Activated T-helper 17 cell treated with anti-CD3 and anti-CD28 coated beads, Interleukin-2, amount 50 U/mL, for 72 hours (primary cell): ENCODE measurements at regions not wholly inside any gene's neighbourhood (a gene's known extent, or its start where the extent isn't known, plus 50 kb on each side); places are given as distances from the start of the nearest gene placed in this dataset.
A peak's percentile ranks its signal among the peaks of the same experiment; 100 is the strongest.

Experiments
- ATAC-seq: fragments of 150-1000 bp; cut with Tn5 transposase; replicated peaks from 2 replicates; pipeline ENCODE4 v1.10.0; 2021; ENCODE audit warnings: mild to moderate bottlenecking, moderate library complexity
- H3K27ac Mint-ChIP-seq: one replicate; pipeline ENCODE4 v1.8.0; 2022; ENCODE audit warnings: mixed read lengths
- H3K27me3 Mint-ChIP-seq: one replicate; pipeline ENCODE4 v1.8.0; 2022; ENCODE audit warnings: mixed read lengths
- H3K36me3 Mint-ChIP-seq: one replicate; pipeline ENCODE4 v1.8.0; 2022; ENCODE audit warnings: low read depth, mild to moderate bottlenecking, mixed read lengths
- H3K4me1 Mint-ChIP-seq: one replicate; pipeline ENCODE4 v1.8.0; 2022; ENCODE audit warnings: mixed read lengths
- H3K4me3 Mint-ChIP-seq: one replicate; pipeline ENCODE4 v1.8.0; 2022; ENCODE audit warnings: mild to moderate bottlenecking, mixed read lengths
- H3K9me3 Mint-ChIP-seq: one replicate; pipeline ENCODE4 v1.8.0; 2022; ENCODE audit warnings: mixed read lengths

DNA sequence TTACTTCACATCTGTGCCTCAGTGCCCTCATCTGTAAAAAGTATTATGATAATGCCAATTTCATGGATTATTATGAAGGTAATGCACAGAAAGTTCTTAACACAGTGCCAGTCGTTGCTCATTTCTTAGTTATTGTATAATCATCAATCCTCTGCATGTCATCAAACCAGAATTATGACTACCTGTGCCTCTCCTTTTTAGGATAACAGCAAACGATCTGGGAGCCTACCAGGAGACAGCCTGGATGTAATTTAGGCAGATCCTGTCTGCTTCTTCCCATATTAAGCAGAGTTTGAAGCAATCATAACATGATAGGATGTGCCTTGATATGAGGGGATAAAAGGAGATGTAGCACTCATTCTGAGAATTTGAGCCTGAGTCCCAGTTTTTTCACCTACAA is 177.4 kb upstream of the DPT start:
- Mint-ChIP-seq H3K36me3 (no peaks in the 10 kb centered on the region), H3K4me3 (no peak overlapping the region), H3K4me1 (no peaks in the 10 kb centered on the region), H3K27me3 (peaks cover 7% of the 10 kb centered on the region), H3K27ac (no peak overlapping the region), H3K9me3 (no peaks in the 10 kb centered on the region)
- ATAC-seq, result no peak

DNA sequence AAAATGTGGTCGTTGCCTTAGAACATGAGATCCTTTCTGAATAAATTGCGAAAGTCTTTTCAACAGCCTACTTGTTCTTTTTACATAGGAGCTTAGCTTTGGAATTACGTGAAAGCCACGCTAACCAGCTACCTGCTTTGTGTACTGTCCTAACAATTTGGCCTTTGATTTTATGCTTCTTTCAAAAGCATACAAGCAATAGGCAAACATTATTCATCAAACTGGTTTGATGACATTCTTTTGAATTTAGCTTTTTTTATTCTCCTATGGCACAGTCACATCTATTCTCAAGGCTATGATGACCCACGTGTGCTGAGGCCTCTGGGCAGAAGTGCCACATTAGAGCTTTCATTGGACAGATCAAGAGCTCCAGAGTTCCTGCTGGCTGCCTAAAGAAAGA is 178.0 kb upstream of the DPT start:
- no peak overlapping the region for H3K27ac Mint-ChIP-seq
- H3K9me3 Mint-ChIP-seq, result no peaks in the 10 kb centered on the region
- H3K4me1 Mint-ChIP-seq, result no peaks in the 10 kb centered on the region

DNA sequence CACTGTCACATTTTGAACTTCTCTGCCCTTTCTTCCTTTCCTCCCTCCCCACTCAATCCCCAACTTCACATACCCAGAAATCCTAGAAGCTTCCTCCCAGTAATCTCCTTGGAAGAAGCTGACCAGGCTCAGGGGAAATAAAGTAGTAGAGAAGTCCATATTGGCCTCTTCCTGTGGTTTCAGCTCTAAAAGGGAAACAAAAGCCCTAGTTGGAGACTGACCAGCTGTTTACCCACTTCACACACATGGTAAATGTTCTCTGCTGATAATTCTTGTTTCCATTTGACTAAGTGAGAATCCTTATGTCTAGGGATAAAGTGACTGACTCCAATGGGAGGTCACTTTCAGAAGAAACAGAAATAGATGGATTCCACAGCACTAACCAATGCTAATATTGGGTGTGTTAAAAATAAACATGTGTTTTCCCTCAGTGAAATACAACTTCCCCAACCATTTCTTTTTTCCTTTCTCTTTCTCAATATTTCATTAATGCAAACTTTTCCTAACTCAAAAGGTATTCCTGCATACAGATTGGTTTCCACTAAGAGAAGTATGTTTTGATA is 178.9 kb upstream of the DPT start:
- Mint-ChIP-seq H3K4me3 (no peak overlapping the region), H3K9me3 (no peaks in the 10 kb centered on the region), H3K27ac (no peak overlapping the region), H3K36me3 (no peaks in the 10 kb centered on the region), H3K4me1 (no peaks in the 10 kb centered on the region), H3K27me3 (peaks cover 3% of the 10 kb centered on the region)
- ATAC-seq, result no peak

More for the DNA sequence above, 178.0 kb upstream of the DPT start:
- peaks cover 3% of the 10 kb centered on the region for H3K27me3 Mint-ChIP-seq
- no peak for ATAC-seq
- H3K4me3 Mint-ChIP-seq, result no peak overlapping the region
- no peaks in the 10 kb centered on the region for H3K36me3 Mint-ChIP-seq

DNA sequence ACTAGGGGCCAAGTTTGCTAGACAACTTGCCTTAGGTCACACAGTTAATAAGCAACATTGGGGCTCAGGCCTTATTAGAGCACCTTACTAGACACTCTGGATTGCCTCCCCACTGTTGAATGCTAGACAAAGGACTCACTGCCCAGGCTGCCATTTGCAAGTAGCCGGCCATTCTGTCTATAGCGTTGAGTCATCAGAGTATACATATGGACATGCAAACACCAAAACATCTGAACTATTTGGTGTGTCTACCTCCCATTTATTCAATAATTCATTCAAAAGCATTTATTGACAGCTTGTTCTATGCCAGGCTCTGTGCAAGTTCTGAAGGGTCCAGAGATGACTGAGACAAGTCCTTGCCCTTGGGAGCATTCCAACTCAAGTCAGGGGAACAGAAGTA is 181.4 kb upstream of the DPT start:
- no peaks in the 10 kb centered on the region for H3K9me3 Mint-ChIP-seq
- H3K4me1 Mint-ChIP-seq, result no peaks in the 10 kb centered on the region
- H3K4me3 Mint-ChIP-seq, result no peak overlapping the region
- H3K27ac Mint-ChIP-seq, result no peak overlapping the region
- H3K27me3 Mint-ChIP-seq, result peaks cover 3% of the 10 kb centered on the region
- ATAC-seq, result no peak
- H3K36me3 Mint-ChIP-seq, result no peaks in the 10 kb centered on the region

DNA sequence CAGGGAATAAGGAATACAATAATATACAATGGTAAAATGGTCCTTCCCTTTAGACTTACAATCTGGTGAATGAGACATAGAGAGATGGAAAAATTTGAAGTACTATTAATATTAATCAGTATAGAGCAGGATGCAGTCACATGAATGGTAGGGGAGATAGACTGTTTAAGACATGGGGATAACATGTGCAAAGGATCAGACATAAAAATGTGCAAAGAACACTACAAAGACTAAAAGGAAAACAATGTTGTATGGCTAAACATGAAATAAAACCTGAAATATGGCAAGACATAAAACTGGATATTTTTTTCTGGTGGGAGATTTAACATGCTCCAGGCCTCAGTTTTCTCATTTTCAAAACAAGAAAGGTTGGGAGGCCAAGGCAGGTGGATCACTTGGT is 182.4 kb upstream of the DPT start:
- H3K4me1 Mint-ChIP-seq, result no peaks in the 10 kb centered on the region
- H3K36me3 Mint-ChIP-seq, result no peaks in the 10 kb centered on the region
- H3K9me3 Mint-ChIP-seq, result no peaks in the 10 kb centered on the region
- ATAC-seq, result no peak
- H3K4me3 Mint-ChIP-seq, result no peak overlapping the region
- H3K27me3 Mint-ChIP-seq, result peaks cover 3% of the 10 kb centered on the region
- H3K27ac Mint-ChIP-seq, result no peak overlapping the region

DNA sequence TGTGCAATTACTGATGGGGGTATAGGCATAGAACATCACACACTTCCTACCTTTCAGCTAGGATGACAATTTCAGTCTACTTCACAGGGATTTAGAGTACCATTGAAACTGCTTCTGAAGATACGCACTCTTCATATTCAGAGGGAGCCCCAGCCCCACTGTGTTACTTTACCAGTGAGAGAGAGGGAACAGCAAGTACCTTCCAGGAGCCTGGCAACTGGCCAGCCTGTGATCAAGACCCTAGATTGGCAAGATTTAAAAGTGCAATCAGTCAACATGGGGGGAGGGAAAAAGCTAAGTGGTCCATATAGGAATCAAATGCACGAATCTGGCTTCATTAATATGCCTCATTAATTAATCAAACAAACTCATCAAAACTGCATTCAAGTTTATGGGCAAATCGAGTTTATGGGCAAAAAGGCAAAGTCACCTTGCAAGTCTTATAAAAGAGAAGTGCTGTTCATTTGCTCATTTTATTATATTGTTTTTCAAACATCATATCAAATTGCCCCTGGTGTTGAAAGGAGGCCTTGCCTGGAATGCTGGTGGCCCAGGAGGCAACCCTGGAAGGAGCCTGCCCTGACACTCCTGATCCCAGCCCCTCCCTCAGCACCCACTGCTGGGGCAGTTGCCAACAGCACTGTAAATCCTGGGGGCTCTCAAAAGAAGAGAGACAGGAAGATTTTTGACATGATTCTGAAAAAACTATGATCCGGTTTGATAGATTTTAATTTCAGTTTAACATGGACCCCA is 184.9 kb upstream of the DPT start:
- Mint-ChIP-seq H3K4me1 (no peaks in the 10 kb centered on the region), H3K9me3 (no peaks in the 10 kb centered on the region), H3K27ac (no peak overlapping the region), H3K27me3 (peaks cover 8% of the 10 kb centered on the region), H3K4me3 (no peak overlapping the region), H3K36me3 (no peaks in the 10 kb centered on the region)
- no peak for ATAC-seq

DNA sequence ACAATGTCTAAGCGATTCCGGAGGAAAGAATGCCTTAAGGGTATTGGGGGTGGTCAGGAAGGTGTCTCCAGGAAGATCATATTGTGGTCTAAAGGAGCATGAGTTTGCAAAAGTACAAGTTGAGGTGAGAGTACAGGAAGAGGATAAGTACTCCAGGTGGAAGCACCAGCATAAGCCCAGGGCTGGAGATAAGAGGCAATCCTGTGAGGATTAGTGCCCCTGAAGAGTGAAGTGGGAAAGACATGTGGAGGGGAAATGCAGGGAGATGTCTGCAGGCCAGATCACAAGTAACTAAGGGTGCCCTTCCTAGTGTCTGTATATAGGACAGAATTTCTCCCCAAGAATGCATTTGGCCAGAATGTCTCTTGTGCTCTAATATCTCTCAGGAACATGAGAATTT is 188.3 kb upstream of the DPT start:
- H3K36me3 Mint-ChIP-seq, result no peaks in the 10 kb centered on the region
- H3K4me1 Mint-ChIP-seq, result peaks cover 6% of the 10 kb centered on the region
- H3K4me3 Mint-ChIP-seq, result no peak overlapping the region
- H3K9me3 Mint-ChIP-seq, result no peaks in the 10 kb centered on the region
- H3K27me3 Mint-ChIP-seq, result peaks cover 4% of the 10 kb centered on the region
- H3K27ac Mint-ChIP-seq, result peak overlapping the region; percentile 9
- no peak for ATAC-seq

DNA sequence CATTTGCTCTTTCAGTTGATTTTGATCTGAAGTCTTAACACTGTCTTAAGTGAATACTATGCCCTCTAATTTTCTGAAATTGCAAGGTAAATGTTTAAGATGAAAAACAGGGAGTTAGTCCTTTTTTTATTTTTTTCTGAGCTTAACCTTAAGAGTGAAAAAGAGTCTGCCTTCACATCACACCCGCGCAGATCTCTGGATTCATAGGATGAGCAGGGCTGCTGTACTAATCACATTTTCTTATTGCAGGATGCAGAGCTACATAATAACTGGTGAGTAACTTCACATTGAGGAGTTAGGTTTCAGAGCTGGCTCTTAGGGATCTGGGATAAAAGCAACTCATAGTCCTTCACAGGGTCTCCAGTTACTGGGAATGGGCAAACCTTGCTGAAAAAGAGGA is 188.7 kb upstream of the ATP1B1 start:
- Mint-ChIP-seq H3K4me3 (no peak overlapping the region), H3K27me3 (peaks cover 4% of the 10 kb centered on the region), H3K36me3 (no peaks in the 10 kb centered on the region), H3K4me1 (peaks cover 8% of the 10 kb centered on the region), H3K9me3 (no peaks in the 10 kb centered on the region), H3K27ac (peak overlapping the region; percentile 9)
- ATAC-seq, result no peak

DNA sequence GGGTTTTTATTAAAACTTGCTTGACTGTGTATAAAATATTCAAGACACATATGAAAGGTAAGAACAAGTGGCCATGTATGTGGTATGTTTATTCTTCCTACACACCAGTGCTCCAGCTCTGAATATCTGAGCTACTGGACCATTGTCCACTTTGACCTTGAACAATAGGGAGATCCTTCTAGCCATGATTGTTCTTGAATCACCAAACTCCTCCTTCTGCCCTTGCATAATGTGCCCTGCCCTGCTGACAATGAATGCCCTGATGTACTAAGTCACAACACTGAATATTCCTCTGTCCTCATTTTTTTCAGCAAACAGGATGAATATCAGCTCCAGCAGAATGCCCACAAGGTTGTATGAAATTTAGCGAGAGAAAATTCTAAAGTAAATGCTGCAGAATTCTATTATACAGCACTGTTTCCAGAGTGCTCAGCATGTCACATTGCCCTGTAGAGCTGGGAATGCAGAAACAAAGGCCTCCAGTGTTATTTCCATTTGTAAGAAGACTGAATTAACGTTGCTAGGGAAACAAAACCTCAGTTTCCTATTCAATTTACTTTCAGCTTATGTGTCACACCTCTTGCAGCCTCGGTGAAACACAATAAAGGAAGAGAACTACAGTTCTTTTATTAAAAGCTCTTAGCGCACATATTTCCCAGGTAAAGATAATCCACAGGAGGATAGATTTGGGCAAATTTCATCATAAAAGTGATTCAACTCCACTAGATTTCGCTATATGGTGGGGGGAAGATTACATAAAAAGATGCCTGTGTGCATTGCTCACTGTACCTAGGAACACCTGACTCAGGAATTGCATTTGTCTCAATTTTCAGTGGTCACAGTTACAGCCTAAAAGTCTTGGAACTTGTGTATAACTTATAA is 187.4 kb upstream of the ATP1B1 start:
- no peaks in the 10 kb centered on the region for H3K36me3 Mint-ChIP-seq
- no peak overlapping the region for H3K4me3 Mint-ChIP-seq
- peak; percentile 34 for ATAC-seq
- H3K9me3 Mint-ChIP-seq, result no peaks in the 10 kb centered on the region
- peaks cover 4% of the 10 kb centered on the region for H3K27me3 Mint-ChIP-seq
- peaks cover 8% of the 10 kb centered on the region for H3K4me1 Mint-ChIP-seq
- no peak overlapping the region for H3K27ac Mint-ChIP-seq

DNA sequence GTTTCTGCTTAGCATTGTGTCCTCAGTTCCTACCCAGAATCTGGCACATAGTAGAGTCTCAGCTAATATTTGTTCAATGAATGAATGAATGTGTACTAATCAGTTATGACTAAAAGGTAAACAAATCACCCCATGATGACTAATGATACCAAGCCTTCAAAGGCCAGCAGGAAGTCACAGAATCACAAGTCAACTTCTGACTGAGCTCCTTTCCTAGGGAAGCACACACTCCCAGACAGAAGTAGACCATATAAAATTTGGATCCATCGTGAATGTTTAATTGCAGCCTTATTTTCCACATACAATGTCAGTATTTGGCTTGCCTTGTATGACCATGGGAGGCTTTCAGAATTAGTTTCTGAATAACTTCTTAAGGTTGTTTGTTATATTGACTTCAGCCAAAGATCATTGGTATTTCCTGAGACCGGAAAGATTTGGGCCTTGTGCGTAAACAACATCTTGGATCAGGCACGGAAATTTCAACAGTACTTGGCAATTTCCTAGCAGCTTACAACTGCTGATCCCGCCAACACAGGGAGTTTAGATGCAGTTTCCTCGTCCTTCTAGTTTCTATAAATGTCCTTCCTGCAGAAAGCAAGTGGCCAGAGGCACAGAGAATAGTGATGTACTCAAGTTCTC is 185.9 kb upstream of the ATP1B1 start:
- Mint-ChIP-seq H3K27ac (no peak overlapping the region), H3K36me3 (no peaks in the 10 kb centered on the region), H3K4me3 (no peak overlapping the region), H3K4me1 (peaks cover 8% of the 10 kb centered on the region), H3K9me3 (no peaks in the 10 kb centered on the region), H3K27me3 (peaks cover 4% of the 10 kb centered on the region)
- peak; percentile 38 for ATAC-seq

DNA sequence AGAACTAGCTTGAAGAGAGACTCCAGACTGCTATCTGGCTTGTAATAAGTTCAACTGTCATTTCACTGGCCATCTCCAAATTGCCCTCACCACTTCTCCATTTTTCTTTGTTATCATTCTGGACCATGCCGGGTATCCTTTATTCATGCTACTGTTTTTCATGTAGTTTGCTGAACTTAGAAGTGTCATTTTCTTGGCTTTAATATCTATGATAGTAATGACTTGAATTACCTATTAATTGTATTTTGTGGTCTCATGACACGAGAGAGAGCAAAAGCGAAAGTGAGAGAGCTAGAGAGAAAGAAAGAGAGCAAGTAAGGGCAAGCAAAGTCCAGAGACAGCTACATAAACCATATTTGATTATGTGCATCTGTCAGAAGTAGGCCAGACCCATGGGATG is 184.9 kb upstream of the ATP1B1 start:
- H3K27me3 Mint-ChIP-seq, result peaks cover 7% of the 10 kb centered on the region
- ATAC-seq, result no peak
- H3K4me1 Mint-ChIP-seq, result peaks cover 8% of the 10 kb centered on the region
- no peaks in the 10 kb centered on the region for H3K9me3 Mint-ChIP-seq
- H3K4me3 Mint-ChIP-seq, result peak overlapping the region; percentile 15
- peak overlapping the region; percentile 34 for H3K27ac Mint-ChIP-seq
- H3K36me3 Mint-ChIP-seq, result no peaks in the 10 kb centered on the region

DNA sequence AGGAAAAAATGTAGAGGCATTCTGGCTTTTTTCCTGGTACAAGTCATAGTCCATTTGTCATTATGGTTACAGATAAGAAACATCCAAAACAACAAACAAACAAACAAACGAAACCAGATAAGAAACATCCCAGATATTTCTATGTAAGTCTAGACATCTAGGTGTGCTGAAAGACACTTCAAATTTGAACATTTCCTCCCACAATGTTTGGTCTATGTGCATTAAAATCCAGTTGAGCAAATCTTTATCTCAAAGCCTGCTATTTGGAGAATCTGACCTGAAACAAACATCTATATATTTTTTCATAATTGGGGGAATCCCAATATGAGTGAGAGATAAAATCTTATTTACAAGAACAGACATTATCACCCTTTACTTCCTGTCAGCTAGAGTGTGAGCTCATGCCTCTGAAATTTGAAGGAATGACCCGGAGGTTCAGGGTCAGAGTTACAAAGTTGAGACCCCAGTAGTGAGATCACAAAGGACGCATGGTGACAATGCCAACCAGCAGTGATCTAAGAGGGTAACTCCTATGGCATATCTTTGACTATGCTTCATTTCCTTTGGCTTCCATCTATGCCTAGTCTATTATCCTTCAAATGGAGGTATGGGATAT is 182.9 kb upstream of the ATP1B1 start:
- ATAC-seq, result no peak
- H3K9me3 Mint-ChIP-seq, result no peaks in the 10 kb centered on the region
- H3K36me3 Mint-ChIP-seq, result no peaks in the 10 kb centered on the region
- no peak overlapping the region for H3K4me3 Mint-ChIP-seq
- H3K27me3 Mint-ChIP-seq, result peaks cover 13% of the 10 kb centered on the region
- peaks cover 10% of the 10 kb centered on the region for H3K4me1 Mint-ChIP-seq
- no peak overlapping the region for H3K27ac Mint-ChIP-seq

DNA sequence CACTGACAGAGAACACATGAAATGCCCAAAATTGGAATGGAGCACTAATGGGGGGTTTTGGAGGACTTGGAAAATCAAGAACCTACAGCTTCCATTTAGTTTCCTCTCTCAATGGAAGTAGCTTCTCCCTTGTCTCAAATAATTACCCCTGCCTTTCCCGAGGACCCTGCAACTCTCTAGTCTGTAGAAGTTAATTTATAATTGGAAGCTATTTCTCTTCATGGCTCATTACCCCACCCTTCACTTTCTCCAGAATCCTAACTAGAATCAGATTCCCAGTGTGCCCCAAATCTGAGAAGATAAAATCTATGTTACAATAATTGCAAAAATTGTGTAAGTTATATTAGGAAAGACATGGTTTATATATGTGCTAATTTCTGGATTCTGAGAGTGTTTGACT is 181.5 kb upstream of the ATP1B1 start:
- peaks cover 23% of the 10 kb centered on the region for H3K27me3 Mint-ChIP-seq
- H3K36me3 Mint-ChIP-seq, result no peaks in the 10 kb centered on the region
- peaks cover 13% of the 10 kb centered on the region for H3K4me1 Mint-ChIP-seq
- no peaks in the 10 kb centered on the region for H3K9me3 Mint-ChIP-seq
- H3K4me3 Mint-ChIP-seq, result no peak overlapping the region
- no peak overlapping the region for H3K27ac Mint-ChIP-seq
- no peak for ATAC-seq

DNA sequence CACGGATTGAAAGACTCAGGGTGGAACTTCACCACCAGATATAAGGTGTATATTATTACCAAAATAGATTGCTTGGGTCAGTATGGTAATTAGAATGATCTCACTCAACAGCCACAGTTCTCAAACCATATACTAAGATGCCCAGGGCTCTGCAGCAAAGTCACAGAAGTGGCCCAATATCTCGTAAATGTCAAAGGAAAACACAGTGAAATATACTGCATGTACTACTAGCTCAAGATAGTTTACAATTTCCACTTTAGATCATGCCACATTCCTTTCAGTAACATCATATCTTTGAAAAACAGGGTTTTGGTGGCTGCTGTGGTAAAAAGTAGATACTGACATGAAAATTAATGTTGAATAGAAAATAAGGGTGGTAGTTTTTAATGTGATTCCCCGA is 180.3 kb upstream of the ATP1B1 start:
- no peaks in the 10 kb centered on the region for H3K36me3 Mint-ChIP-seq
- H3K4me1 Mint-ChIP-seq, result peaks cover 13% of the 10 kb centered on the region
- H3K27me3 Mint-ChIP-seq, result peaks cover 23% of the 10 kb centered on the region
- H3K4me3 Mint-ChIP-seq, result no peak overlapping the region
- ATAC-seq, result no peak
- H3K9me3 Mint-ChIP-seq, result no peaks in the 10 kb centered on the region
- H3K27ac Mint-ChIP-seq, result no peak overlapping the region
